Right atrium auricular region (tissue), 2 donors: ENCODE measurements at regions not wholly inside any gene's neighbourhood (a gene's known extent, or its start where the extent isn't known, plus 50 kb on each side); places are given as distances from the start of the nearest gene placed in this dataset.

Experiments used
- DNase-seq: peaks from one replicate; pipeline ENCODE4 v3.0.0-alpha.2; 2019; ENCODE audit warnings: low spot score
- H3K27ac ChIP-seq, 2 donors: fragments of 200-600 bp; sonication (generic); 1 replicate in 1 of 2; 2 replicates in 1 of 2; pipeline ENCODE4 v1.5.1; 2016 to 2019
- H3K27me3 ChIP-seq, 2 donors: fragments of 200-600 bp; sonication (generic); one replicate each; pipeline versions ENCODE4 v1.5.1 to v1.6.0; 2017 to 2019
- H3K36me3 ChIP-seq: fragments of 200-600 bp; sonication (generic); one replicate; pipeline ENCODE4 v1.5.1; 2016
- H3K4me1 ChIP-seq, 2 donors: fragments of 200-600 bp; sonication (generic); one replicate each; pipeline versions ENCODE4 v1.5.1 to v1.6.0; 2017 to 2019
- H3K4me3 ChIP-seq, 2 donors: fragments of 200-600 bp; sonication (generic); 1 replicate in 1 of 2; 2 replicates in 1 of 2; pipeline ENCODE4 v1.5.1; 2017 to 2019; ENCODE audit warnings: mild to moderate bottlenecking in 1 of 2, moderate library complexity in 1 of 2
- H3K9me3 ChIP-seq, 2 donors: fragments of 200-600 bp; sonication (generic); one replicate each; pipeline ENCODE4 v1.5.1; 2019
- CTCF ChIP-seq, 2 donors: fragments of 200-600 bp; sonication (generic); IDR thresholded peaks; one replicate each; pipeline ENCODE4 v1.5.1; 2019; ENCODE audit warnings: antibody characterized with exemption in 2 of 2

GRCh38 chr3:187618722-187619121 is 51.5 kb downstream of the SST start:
- H3K4me1 ChIP-seq: no peaks in the 10 kb centered on the region
- H3K27me3 ChIP-seq: no peaks in the 10 kb centered on the region
- no peaks in the 10 kb centered on the region for H3K36me3 ChIP-seq
- H3K9me3 ChIP-seq: no peaks in the 10 kb centered on the region
- H3K4me3 ChIP-seq: no peak overlapping the region
- no peak for DNase-seq
- H3K27ac ChIP-seq: no peak overlapping the region
- no peak for TF ChIP-seq CTCF (IDR thresholded peaks at IDR 0.05)

GRCh38 chr3:187617213-187617612 is 53.0 kb downstream of the SST start:
- Histone ChIP-seq H3K27me3 (no peaks in the 10 kb centered on the region), H3K9me3 (no peaks in the 10 kb centered on the region), H3K4me1 (no peaks in the 10 kb centered on the region), H3K4me3 (no peak overlapping the region), H3K27ac (no peak overlapping the region), H3K36me3 (no peaks in the 10 kb centered on the region)
- no peak for TF ChIP-seq CTCF (IDR thresholded peaks at IDR 0.05)
- DNase-seq: no peak

- Histone ChIP-seq H3K36me3 (no peaks in the 10 kb centered on the region), H3K27me3 (no peaks in the 10 kb centered on the region), H3K9me3 (no peaks in the 10 kb centered on the region), H3K4me1 (no peaks in the 10 kb centered on the region), H3K4me3 (no peak overlapping the region), H3K27ac (no peak overlapping the region)
- peak; percentile 50 to 79 for TF ChIP-seq CTCF (IDR thresholded peaks at IDR 0.05)
- no peak for DNase-seq
Measured at GRCh38 chr3:187616307-187616972, 53.8 kb downstream of the SST start.

DNA sequence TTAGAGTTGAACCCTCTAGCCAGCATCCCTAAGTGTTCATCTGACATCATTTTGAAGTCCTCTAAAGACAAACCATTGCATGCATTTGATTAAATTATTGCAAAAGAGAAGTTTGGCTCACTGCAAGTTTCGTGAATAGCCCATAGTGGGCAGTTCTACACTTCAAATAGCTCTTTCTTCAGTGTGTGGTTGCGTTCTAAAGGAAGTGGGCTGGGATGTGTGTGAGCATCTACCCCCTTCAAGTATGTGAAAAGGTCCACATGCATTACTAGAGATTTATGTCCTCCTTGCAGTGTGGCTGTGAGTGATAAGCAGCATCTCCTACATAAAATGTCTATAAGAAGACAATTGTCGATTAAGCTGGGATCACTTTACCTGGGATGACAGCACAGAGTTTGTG is 54.6 kb downstream of the SST start:
- Histone ChIP-seq H3K9me3 (no peaks in the 10 kb centered on the region), H3K4me3 (no peak overlapping the region), H3K27me3 (no peaks in the 10 kb centered on the region), H3K27ac (no peak overlapping the region), H3K4me1 (no peaks in the 10 kb centered on the region), H3K36me3 (no peaks in the 10 kb centered on the region)
- no peak for DNase-seq
- no peak for TF ChIP-seq CTCF (IDR thresholded peaks at IDR 0.05)

- TF ChIP-seq CTCF (IDR thresholded peaks at IDR 0.05): no peak
- no peaks in the 10 kb centered on the region for H3K27me3 ChIP-seq
- H3K4me3 ChIP-seq: no peak overlapping the region
- no peak for DNase-seq
- no peaks in the 10 kb centered on the region for H3K4me1 ChIP-seq
- no peaks in the 10 kb centered on the region for H3K9me3 ChIP-seq
- H3K36me3 ChIP-seq: no peaks in the 10 kb centered on the region
- no peak overlapping the region for H3K27ac ChIP-seq
Measured at GRCh38 chr3:187612656-187613055, 57.5 kb downstream of the SST start.

GRCh38 chr3:187610981-187611511 is 59.1 kb downstream of the SST start:
- Histone ChIP-seq H3K4me3 (no peak overlapping the region), H3K9me3 (no peaks in the 10 kb centered on the region), H3K27ac (no peak overlapping the region), H3K27me3 (no peaks in the 10 kb centered on the region), H3K36me3 (no peaks in the 10 kb centered on the region), H3K4me1 (no peaks in the 10 kb centered on the region)
- no peak for DNase-seq
- TF ChIP-seq CTCF (IDR thresholded peaks at IDR 0.05): no peak
